GM18511 (cell line): ENCODE measurements at regions not wholly inside any gene's neighbourhood (a gene's known extent, or its start where the extent isn't known, plus 50 kb on each side); places are given as distances from the start of the nearest gene placed in this dataset.

Source experiments
- ATAC-seq: cut with Tn5 transposase; IDR thresholded peaks from one replicate; pipeline ENCODE4 v1.9.1; 2021; ENCODE audit warnings: mild to moderate bottlenecking, moderate library complexity; ENCODE audit not compliant: unreplicated experiment

DNA sequence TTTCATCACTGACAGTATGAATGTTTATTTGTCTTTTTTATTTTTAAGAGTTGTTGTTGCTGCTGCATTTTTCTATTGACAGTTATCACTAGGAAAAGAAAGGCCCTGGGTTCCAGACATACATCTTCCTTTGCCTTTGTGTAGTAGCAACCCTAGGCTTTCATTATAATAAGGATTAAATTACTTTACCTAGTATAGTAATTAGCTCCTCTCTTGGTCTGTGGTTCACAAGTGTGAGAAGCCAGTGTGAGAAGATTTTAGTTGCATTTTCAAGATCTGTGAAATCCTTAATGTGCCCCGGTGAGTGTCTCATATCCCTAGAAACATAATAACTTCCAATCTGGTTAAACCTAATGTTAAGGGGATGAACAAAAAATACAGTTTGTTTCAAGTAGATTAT lies 799.3 kb upstream of the MAP3K7 start:
- no peak for ATAC-seq

DNA sequence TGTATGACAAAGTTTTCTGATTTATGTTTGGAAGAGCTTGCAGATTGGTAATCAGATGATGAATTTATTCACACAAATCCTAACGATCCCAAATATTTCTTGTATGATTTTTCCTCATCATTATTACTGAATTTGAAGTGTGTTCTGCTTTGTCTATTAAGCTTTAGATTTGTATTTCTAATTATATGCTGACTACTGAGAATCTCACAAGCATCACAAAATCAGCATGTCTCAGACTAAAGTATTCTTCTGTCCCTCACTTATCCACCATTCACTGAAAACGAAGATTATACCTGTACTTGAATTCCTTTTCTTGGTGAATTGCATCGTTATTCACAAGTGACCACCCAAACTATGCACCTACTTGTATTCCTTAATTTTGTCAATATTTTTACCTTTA lies 796.3 kb upstream of the MAP3K7 start:
- ATAC-seq = no peak

DNA sequence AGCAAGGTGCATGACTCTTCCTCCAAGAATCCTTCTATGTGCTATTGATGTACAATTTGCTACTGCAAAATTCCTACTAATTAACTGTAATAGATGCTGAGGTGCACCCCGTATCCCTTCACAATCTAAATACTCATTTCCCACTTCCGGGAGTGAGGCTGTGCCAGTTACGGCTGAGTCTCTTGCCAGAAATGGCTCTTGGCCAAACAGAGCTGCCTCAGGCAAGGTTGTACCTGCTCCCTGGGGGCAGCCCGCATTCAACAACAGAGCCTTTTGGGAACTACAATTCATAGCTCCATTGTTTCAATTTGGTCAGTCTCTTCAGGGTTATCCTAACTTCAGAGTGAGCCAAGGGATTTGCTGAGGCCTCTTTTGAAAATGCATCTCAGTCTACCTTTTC lies 789.8 kb upstream of the MAP3K7 start:
- ATAC-seq = no peak

- ATAC-seq = no peak
Measured at GRCh38 chr6:91366781-91367180, 779.9 kb upstream of the MAP3K7 start.

DNA sequence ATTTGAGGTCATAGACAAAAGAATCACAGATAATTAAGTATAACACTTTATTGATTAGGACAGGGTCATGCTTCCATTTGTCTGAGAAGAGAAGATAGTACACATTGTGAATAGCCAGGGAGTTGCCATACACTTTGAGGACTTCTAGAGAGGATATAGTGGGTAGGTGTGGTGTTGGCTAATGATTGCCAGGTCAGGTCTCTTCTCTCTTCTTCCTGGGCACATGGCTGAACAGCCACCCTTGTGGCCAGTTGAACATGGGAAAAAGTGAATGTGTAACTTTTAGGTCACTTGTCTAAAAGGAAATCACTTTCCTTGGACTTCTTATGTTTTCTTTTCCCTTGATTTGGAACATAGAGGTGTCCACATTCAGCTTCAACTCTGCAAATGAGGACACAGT lies 772.1 kb upstream of the MAP3K7 start:
- ATAC-seq = no peak

DNA sequence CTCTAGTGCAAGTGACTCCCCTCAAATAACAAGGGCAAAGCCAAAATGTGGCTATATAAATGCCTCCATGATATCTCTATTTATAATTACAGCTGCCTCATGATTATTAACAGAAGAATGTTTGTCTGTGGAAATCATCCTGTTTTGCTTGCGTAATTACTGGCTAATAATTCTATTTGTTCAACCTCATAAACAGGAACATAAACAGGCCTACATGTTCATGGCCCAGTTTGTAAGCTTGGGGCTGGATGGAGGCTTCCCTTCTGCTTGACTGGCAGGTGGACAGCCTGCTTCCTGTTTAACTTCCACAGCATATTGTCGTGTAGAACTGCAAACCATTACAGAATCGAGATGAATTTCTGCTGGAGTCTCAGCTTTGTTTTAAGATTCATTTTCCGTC lies 766.0 kb upstream of the MAP3K7 start:
- no peak for ATAC-seq

- no peak for ATAC-seq
Measured at GRCh38 chr6:91352321-91352720, 765.4 kb upstream of the MAP3K7 start.

- ATAC-seq = no peak
Measured at GRCh38 chr6:91350146-91350908, 763.5 kb upstream of the MAP3K7 start.

GRCh38 chr6:91341473-91341872 lies 754.6 kb upstream of the MAP3K7 start:
- no peak for ATAC-seq

DNA sequence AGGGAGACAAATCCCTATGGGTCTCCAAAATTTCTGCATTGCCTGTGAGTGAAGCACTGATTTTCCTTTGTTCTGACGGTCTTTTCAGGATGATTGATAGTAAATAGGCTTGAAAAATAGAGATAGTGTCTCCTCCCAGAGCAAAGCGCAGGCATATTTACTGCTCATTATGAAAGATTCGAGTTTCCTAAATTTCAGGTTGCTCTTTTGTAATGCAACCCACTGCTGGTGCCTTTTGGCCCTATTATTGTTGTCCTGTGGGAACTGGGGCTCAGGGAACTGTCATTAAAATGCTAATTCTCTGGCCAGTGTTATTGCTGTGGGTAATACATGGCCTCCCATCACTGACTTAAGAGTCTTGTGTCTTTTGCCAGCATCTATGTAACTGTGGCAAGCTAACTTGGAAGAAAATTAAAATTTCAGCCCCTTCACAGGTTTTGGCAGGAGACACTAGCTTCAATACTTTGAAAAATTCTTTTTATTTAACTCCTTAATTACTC lies 754.1 kb upstream of the MAP3K7 start:
- no peak for ATAC-seq

GRCh38 chr6:91337967-91338366 lies 751.1 kb upstream of the MAP3K7 start:
- no peak for ATAC-seq

- no peak for ATAC-seq
Measured at GRCh38 chr6:91330896-91331295, 744.0 kb upstream of the MAP3K7 start.

- ATAC-seq = no peak
Measured at GRCh38 chr6:91328241-91328640, 741.4 kb upstream of the MAP3K7 start.

GRCh38 chr6:91324711-91325110 lies 737.8 kb upstream of the MAP3K7 start:
- no peak for ATAC-seq

GRCh38 chr6:91317984-91318383 lies 731.1 kb upstream of the MAP3K7 start:
- ATAC-seq = no peak

DNA sequence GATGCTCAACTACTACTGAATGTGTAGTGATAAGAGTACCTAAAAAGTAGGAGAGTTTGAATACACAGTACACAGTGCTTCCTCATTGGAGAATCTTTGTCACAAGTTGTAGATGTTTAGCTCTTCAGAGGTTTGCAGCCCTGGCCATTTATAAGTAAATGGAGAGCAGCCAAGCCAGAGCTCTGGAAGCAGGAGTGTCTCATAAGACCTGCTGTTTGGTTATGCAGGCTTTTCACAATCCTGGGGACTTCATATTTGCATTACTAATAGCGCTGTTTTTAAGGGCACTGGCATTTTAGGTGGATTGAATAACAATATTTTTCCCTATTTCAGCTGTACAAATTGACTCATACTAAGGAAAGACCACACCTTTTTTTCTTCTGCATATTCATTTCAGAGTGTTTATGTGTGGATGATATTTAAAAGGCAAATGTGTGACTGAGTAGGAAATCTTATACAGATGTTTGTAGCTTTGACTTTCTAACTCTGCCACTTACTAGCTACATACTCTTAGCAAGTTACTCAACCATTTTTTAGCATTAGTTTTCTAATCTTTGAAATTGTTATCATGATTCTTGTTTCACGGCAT lies 730.5 kb upstream of the MAP3K7 start:
- no peak for ATAC-seq

GRCh38 chr6:91310178-91310577 lies 723.3 kb upstream of the MAP3K7 start:
- no peak for ATAC-seq

DNA sequence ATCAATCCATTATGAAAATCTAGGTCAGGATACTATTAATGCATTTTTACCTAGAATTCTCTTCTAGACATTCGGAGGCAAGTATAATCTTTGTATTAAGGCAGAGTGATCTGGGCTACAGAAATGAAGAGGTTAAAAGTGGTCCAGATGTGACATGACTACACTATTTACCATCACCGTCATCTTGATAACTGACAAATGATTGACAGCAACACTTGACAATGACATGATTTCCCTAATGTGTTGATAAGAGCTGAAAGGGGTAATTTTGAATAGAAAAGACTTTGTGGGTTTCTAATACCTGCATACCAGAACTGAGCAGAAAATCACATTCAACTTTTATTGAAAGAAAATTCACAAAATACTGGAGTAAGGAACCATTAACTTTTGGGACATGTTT lies 718.9 kb upstream of the MAP3K7 start:
- ATAC-seq = no peak

- ATAC-seq = no peak
Measured at GRCh38 chr6:91304521-91304920, 717.6 kb upstream of the MAP3K7 start.

DNA sequence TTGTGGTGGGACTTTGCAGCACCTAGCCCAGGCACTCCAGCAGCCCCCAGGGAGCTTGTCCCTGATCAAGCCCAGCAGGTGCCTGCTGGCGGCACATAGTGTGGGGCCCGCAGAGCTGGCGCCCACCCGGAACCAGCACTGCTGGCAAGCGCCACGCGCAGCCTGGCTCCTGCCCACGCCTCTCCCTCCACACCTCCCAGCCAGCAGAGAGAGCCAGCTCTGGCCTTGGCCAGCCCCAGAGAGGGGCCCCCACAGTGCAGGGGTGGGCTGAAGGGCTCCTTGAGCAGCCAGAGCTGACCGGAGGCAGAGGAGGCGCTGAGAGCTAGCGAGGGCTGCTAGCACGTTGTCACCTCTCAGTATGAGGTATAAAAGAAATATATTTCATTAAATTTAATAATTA lies 716.5 kb upstream of the MAP3K7 start:
- ATAC-seq = no peak

DNA sequence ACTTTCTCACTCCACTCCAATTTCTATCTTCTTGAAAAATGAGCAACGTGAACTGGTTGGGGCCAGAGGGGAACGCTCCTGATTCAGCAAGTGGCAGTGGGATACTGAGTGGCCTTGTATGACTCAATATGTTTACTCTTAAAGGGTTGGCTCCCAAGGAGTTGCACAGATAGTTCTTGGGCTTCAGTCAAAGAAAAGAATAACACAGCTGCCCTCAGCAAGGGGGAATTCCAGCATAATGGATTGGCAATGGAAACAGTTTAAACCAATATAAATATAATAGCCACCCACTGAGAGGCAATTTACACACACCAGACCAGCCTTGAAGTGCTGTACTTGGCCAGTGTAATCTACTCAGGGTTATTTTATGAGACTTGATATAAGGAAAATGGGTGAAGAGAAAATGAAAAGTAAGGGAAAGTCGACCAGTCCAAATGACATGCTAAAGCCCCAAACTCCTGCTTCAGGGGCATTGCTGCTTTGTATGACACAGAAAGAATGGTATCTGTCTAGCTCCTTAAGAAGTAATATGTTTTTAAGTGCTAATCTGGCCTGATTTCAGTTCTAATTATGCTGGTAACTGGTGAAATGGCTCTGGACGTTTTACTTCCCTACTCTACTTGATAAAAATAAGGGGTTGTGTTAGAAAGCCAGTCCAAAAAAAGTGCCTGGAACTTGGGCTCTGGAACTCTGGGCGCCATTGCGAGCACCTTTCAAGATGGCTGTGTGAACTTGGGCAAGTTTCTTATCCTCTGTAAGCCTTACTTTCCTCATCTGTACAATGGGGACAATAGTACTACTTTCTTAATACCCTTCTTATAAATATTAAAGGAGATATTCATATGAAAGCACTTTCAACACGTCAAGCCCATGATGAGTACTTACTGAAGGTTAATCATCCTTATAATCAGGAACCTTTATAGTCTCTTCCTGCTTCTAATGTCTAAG lies 712.9 kb upstream of the MAP3K7 start:
- ATAC-seq = no peak
